ENCODE measurements at regions not wholly inside any gene's neighbourhood (a gene's known extent, or its start where the extent isn't known, plus 50 kb on each side); places are given as distances from the start of the nearest gene placed in this dataset.

DNA sequence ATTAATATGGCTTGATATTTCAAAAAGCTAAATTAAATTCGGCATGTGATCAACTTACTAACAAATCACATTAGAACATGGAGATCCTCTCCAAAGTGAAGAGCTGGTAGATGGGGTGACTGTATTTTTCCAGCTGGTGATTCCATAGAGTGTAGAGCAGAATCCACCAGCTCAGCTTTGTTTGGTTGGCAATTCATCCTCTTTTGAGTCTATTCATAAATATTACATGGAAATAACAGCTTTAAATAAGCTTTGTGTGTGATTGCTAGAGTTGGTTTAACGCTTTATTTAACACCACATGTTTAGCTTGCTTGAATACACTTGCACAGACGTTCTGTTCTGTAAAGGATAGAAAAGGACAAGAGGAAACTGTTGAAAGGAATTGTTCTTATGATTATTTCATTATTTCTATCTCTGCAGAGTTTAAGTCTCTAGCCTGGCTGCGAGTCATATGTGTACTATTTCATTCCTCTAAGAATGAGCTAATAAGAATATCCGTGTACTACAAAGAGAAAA is 738.3 kb upstream of the KIRREL3 start:
- ATAC-seq (ENCODE audit: insufficient number of reproducible peaks, low FRiP score, low read depth) = no peak
- Histone ChIP-seq H3K27me3 (replicated peaks; ENCODE audit: insufficient read depth) (no peaks in the 10 kb centered on the region), H3K4me3 (no peak overlapping the region), H3K9me3 (no peaks in the 10 kb centered on the region), H3K4me1 (ENCODE audit: control insufficient read depth in 1 of 2, low read depth in 2 of 2) (no peaks in the 10 kb centered on the region), H3K36me3 (no peaks in the 10 kb centered on the region), H3K27ac (no peak overlapping the region)
- TF ChIP-seq, protein P1, sequence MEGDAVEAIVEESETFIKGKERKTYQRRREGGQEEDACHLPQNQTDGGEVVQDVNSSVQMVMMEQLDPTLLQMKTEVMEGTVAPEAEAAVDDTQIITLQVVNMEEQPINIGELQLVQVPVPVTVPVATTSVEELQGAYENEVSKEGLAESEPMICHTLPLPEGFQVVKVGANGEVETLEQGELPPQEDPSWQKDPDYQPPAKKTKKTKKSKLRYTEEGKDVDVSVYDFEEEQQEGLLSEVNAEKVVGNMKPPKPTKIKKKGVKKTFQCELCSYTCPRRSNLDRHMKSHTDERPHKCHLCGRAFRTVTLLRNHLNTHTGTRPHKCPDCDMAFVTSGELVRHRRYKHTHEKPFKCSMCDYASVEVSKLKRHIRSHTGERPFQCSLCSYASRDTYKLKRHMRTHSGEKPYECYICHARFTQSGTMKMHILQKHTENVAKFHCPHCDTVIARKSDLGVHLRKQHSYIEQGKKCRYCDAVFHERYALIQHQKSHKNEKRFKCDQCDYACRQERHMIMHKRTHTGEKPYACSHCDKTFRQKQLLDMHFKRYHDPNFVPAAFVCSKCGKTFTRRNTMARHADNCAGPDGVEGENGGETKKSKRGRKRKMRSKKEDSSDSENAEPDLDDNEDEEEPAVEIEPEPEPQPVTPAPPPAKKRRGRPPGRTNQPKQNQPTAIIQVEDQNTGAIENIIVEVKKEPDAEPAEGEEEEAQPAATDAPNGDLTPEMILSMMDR (IDR thresholded peaks at IDR 0.05) = no peak
- no peak for DNase-seq (ENCODE audit: low spot score)

DNA sequence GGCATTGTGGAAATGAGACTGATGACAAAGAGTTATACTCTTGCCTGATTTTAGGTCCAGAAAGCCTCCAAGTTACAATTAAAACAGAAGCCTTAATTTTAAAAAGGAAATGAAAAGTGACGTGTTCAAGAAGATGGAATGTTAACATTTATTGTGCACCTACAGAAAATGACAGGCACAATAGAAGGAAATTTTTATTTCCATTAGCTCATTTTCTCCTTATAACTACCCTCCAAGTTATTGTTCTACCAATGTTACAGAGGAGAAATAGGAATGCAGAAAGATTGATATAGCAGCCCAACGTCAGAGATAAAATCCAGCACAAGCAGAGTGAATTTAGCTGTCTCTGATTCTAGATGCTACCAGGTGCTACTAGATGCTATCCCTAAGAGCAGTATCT is 736.9 kb upstream of the KIRREL3 start:
- H3K9me3 ChIP-seq = no peaks in the 10 kb centered on the region
- no peaks in the 10 kb centered on the region for H3K27me3 ChIP-seq (replicated peaks; ENCODE audit: insufficient read depth)
- no peaks in the 10 kb centered on the region for H3K36me3 ChIP-seq
- no peak overlapping the region for H3K27ac ChIP-seq
- no peak for DNase-seq (ENCODE audit: low spot score)
- ATAC-seq (ENCODE audit: insufficient number of reproducible peaks, low FRiP score, low read depth) = no peak
- TF ChIP-seq, protein P1 (IDR thresholded peaks at IDR 0.05) = no peak
- no peaks in the 10 kb centered on the region for H3K4me1 ChIP-seq (ENCODE audit: control insufficient read depth in 1 of 2, low read depth in 2 of 2)
- no peak overlapping the region for H3K4me3 ChIP-seq

DNA sequence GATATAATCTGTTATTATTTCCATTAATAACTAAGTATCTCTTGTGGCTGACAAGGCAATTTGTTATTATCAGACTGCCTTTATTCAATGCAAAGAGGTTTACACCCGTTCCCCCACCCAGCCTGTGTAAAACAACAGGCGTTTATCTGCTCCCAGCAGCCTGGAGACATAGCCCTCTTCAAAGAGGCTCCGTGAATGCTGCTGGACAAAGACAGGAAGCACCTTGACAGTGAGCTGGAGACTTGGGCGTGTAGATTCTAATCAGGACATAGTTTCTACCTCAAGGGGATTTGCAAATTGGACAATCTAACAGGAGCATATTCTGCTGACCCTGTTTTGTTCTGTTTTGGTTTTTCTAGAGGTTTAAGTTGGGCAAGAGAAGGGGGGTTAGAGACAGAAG is 733.0 kb upstream of the KIRREL3 start:
- Histone ChIP-seq H3K27me3 (replicated peaks; ENCODE audit: insufficient read depth) (no peaks in the 10 kb centered on the region), H3K27ac (no peak overlapping the region), H3K4me3 (no peak overlapping the region), H3K4me1 (ENCODE audit: control insufficient read depth in 1 of 2, low read depth in 2 of 2) (no peaks in the 10 kb centered on the region), H3K9me3 (no peaks in the 10 kb centered on the region), H3K36me3 (no peaks in the 10 kb centered on the region)
- DNase-seq (ENCODE audit: low spot score) = no peak
- TF ChIP-seq, protein P1 (IDR thresholded peaks at IDR 0.05) = no peak
- ATAC-seq (ENCODE audit: insufficient number of reproducible peaks, low FRiP score, low read depth) = no peak

DNA sequence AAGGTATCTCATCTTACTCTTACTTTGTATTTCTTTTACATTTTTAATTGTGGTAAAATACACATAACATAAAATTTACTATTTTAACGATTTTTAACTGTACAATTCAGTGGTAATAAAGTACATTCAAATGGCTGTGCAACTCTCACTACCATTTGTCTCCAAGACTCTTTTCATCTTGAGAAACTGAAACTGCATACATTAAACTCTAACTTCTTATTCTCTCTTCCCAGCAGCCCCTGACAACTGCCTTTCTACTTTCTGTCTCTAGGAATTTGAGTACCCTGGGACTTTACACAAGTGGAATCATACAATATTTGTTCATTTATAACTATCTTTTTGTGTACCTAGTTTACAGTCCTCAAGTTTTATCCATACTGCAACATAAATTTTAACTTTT is 725.8 kb upstream of the KIRREL3 start:
- Histone ChIP-seq H3K27me3 (replicated peaks; ENCODE audit: insufficient read depth) (no peaks in the 10 kb centered on the region), H3K27ac (no peak overlapping the region), H3K36me3 (no peaks in the 10 kb centered on the region), H3K4me3 (no peak overlapping the region), H3K9me3 (no peaks in the 10 kb centered on the region), H3K4me1 (ENCODE audit: control insufficient read depth in 1 of 2, low read depth in 2 of 2) (no peaks in the 10 kb centered on the region)
- no peak for ATAC-seq (ENCODE audit: insufficient number of reproducible peaks, low FRiP score, low read depth)
- TF ChIP-seq, protein P1 (IDR thresholded peaks at IDR 0.05) = no peak
- no peak for DNase-seq (ENCODE audit: low spot score)

DNA sequence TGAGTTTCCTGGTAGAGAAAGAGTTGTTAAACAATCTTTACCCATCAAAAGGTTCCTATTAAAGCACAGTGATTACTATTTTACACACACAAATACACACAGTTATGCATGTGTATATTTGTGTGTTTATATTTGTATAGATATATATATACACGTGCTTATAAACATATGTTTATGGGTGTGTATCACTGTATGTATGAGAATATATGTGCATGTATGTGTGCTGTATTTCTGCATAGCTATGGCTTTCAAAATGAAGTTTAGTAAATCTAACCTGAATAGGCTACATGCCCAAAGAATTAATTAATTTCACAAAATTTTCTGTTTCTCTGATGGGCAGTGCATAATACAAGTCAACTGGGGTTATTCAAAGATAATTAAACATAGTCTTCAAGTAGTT is 723.1 kb upstream of the KIRREL3 start:
- TF ChIP-seq, protein P1 (IDR thresholded peaks at IDR 0.05) = no peak
- no peak for ATAC-seq (ENCODE audit: insufficient number of reproducible peaks, low FRiP score, low read depth)

More for the DNA sequence above, 723.1 kb upstream of the KIRREL3 start:
- no peaks in the 10 kb centered on the region for H3K27me3 ChIP-seq (replicated peaks; ENCODE audit: insufficient read depth)
- H3K4me3 ChIP-seq = no peak overlapping the region
- no peaks in the 10 kb centered on the region for H3K9me3 ChIP-seq
- no peak overlapping the region for H3K27ac ChIP-seq
- H3K4me1 ChIP-seq (ENCODE audit: control insufficient read depth in 1 of 2, low read depth in 2 of 2) = no peaks in the 10 kb centered on the region
- DNase-seq (ENCODE audit: low spot score) = no peak
- no peaks in the 10 kb centered on the region for H3K36me3 ChIP-seq
